ENCODE measurements at regions not wholly inside any gene's neighbourhood (a gene's known extent, or its start where the extent isn't known, plus 50 kb on each side); places are given as distances from the start of the nearest gene placed in this dataset.

DNA sequence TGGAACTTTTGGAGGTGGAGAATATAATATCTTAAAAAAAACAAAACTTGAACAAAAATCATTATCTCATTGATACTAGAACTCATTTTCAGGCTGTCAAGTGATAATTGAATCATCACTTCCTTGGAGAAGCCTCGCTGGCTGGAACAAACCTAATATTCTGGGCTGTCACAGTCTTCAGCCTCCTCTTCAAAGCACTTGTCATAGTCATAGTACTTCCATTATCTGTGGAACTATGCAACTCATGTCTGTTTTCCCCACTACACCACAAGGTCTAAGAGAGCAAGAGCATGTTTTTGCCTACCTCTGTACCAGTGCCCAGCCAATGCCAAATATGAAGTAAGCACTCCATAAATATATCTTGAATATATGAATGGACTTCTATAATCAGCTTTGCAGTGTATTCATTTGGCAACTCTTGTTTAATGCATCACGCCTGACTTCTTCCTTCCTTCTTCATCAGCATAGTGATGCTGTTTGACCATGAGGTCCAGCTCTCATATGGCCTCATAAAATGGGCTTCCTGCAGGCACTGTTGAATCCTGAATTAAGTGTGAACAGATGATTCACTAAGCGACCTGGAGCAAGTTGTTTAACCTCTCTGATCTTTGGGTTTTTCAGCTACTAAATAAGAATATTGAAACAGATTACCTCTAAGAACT is 86.6 kb upstream of the SNRK start:
- H3K9me3 ChIP-seq = no peaks in the 10 kb centered on the region
- no peaks in the 10 kb centered on the region for H3K27me3 ChIP-seq
- no peak for TF ChIP-seq CTCF (IDR thresholded peaks at IDR 0.05)
- no peak overlapping the region for H3K4me3 ChIP-seq (ENCODE audit: low read depth in 1 of 2, low read length in 1 of 2)
- no peaks in the 10 kb centered on the region for H3K36me3 ChIP-seq
- peaks cover 4 to 5% of the 10 kb centered on the region in 2 experiments for H3K4me1 ChIP-seq (ENCODE audit: control insufficient read depth in 1 of 2, insufficient read depth in 1 of 2, low read depth in 1 of 2, low read length in 1 of 2)
- no peak overlapping the region for H3K27ac ChIP-seq

- Histone ChIP-seq H3K4me1 (ENCODE audit: control insufficient read depth in 1 of 2, insufficient read depth in 1 of 2, low read depth in 1 of 2, low read length in 1 of 2) (peaks cover 11 to 13% of the 10 kb centered on the region in 2 experiments), H3K4me3 (ENCODE audit: low read depth in 1 of 2, low read length in 1 of 2) (no peak overlapping the region), H3K9me3 (no peaks in the 10 kb centered on the region), H3K27me3 (no peaks in the 10 kb centered on the region), H3K36me3 (no peaks in the 10 kb centered on the region), H3K27ac (no peak overlapping the region)
- TF ChIP-seq CTCF (IDR thresholded peaks at IDR 0.05) = no peak
Measured at GRCh38 chr3:43198791-43199644, 87.3 kb upstream of the SNRK start.

DNA sequence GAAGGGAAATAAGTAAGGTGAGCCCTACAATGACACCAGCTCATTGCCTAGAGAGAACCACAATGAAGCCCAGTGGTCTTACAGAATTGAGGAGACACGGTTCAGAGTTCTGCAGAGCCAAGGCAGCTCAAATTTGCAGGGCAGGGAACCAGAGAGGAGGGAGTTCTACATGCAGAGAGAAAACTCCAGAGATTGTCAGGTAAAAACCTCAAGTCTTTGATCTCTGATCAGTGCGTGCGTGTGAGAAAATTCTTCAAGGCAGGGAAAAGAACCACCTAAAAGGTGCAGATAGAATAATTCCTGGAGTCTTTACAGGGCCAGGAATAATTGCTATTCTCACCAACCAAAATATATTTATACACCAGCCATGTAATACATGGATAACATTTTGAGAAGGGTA is 88.0 kb upstream of the SNRK start:
- Histone ChIP-seq H3K4me3 (ENCODE audit: low read depth in 1 of 2, low read length in 1 of 2) (no peak overlapping the region), H3K4me1 (ENCODE audit: control insufficient read depth in 1 of 2, insufficient read depth in 1 of 2, low read depth in 1 of 2, low read length in 1 of 2) (peaks cover 14 to 17% of the 10 kb centered on the region in 2 experiments), H3K36me3 (no peaks in the 10 kb centered on the region), H3K9me3 (no peaks in the 10 kb centered on the region), H3K27ac (no peak overlapping the region), H3K27me3 (no peaks in the 10 kb centered on the region)
- no peak for TF ChIP-seq CTCF (IDR thresholded peaks at IDR 0.05)

- Histone ChIP-seq H3K4me1 (ENCODE audit: control insufficient read depth in 1 of 2, insufficient read depth in 1 of 2, low read depth in 1 of 2, low read length in 1 of 2) (peaks cover 14 to 17% of the 10 kb centered on the region in 2 experiments), H3K4me3 (ENCODE audit: low read depth in 1 of 2, low read length in 1 of 2) (no peak overlapping the region), H3K27ac (no peak overlapping the region), H3K9me3 (no peaks in the 10 kb centered on the region), H3K36me3 (no peaks in the 10 kb centered on the region), H3K27me3 (no peaks in the 10 kb centered on the region)
- TF ChIP-seq CTCF (IDR thresholded peaks at IDR 0.05) = no peak
Measured at GRCh38 chr3:43197181-43197580, 89.2 kb upstream of the SNRK start.

GRCh38 chr3:43196721-43197120 is 89.6 kb upstream of the SNRK start:
- TF ChIP-seq CTCF (IDR thresholded peaks at IDR 0.05) = no peak
- peaks cover 14 to 17% of the 10 kb centered on the region in 2 experiments for H3K4me1 ChIP-seq (ENCODE audit: control insufficient read depth in 1 of 2, insufficient read depth in 1 of 2, low read depth in 1 of 2, low read length in 1 of 2)
- no peaks in the 10 kb centered on the region for H3K27me3 ChIP-seq
- H3K27ac ChIP-seq = no peak overlapping the region
- H3K4me3 ChIP-seq (ENCODE audit: low read depth in 1 of 2, low read length in 1 of 2) = no peak overlapping the region
- H3K36me3 ChIP-seq = no peaks in the 10 kb centered on the region
- no peaks in the 10 kb centered on the region for H3K9me3 ChIP-seq

Measured in neutrophil (primary cell).